Fibroblast of skin of right quadriceps (primary cell): ENCODE measurements at regions not wholly inside any gene's neighbourhood (a gene's known extent, or its start where the extent isn't known, plus 50 kb on each side); places are given as distances from the start of the nearest gene placed in this dataset.
"Not testable (repeated sequence)": the region's sequence is repeated elsewhere in the genome, so short reads cannot be mapped to it uniquely, and the experiment has no call there.

Experiments used
- DNase-seq: peaks from one replicate; pipeline ENCODE4 v3.0.0-alpha.2; 2013

- no peak for DNase-seq
Measured at GRCh38 chr18:70956554-70956953, 667.7 kb downstream of the SOCS6 start.

- DNase-seq, result no peak
Measured at GRCh38 chr18:70936160-70936559, 647.3 kb downstream of the SOCS6 start.

GRCh38 chr18:70931942-70932814 is 643.3 kb downstream of the SOCS6 start:
- peak; percentile 13 for DNase-seq

GRCh38 chr18:70920840-70921374 is 632.1 kb downstream of the SOCS6 start:
- no peak for DNase-seq

GRCh38 chr18:70907673-70908072 is 618.8 kb downstream of the SOCS6 start:
- DNase-seq, result no peak

DNA sequence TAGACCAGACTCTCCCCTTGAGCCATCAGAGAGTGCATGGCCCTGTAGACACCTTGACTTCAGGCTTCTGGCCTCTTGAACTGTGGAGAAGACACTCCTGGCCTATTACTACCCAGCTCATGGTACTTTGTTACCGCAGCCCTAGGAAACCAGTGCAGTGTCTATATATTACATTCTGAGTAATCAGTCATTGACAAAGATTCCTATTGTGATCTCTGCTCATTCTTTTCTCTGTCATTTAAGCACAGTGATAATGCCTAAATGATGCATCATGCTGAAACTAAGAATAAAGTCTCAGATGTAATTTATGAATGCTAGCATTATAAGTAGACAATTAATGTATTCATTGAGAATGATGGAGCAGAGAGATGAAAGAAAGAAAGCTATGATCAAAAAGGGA is 603.5 kb downstream of the SOCS6 start:
- no peak for DNase-seq

DNA sequence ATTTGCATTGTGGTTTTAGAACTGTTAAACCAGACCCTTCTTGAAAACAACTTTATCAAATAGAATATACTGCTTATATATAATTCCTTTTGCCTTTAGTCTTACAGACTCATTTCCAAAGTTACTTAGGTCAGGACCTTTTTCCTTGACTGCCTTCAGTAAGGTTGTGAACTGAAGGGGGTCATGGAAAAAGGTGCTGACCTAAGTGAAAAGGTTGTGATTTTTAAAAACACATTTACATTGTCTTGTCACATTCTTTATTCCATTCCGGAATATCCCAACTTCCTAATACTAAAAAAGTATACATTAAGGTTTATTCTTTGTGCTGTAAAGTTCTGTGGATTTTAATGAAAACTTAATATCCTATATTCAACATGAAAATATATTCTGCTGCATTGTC is 581.4 kb downstream of the SOCS6 start:
- no peak for DNase-seq

DNA sequence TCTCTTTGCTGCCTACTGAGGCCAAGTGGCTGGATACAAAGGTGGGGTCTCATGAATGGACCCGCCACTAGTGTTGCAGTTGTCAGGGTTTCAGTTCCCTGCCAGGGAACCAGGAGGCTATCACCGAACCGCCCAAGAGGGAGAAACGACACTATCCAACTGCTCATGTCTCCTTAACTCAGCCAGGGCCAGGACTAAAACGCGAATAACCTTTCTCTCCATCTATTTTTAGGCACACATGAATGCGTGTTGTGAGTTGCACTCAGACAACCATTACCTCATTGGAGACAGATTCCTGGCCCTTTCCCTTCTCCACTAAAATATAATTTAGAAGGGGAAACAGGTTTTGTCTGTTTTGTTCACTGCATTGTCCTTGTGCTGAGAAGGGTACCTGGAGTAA is 559.5 kb downstream of the SOCS6 start:
- no peak for DNase-seq

GRCh38 chr18:70840649-70841048 is 551.8 kb downstream of the SOCS6 start:
- no peak for DNase-seq

- no peak for DNase-seq
Measured at GRCh38 chr18:70827632-70828031, 538.8 kb downstream of the SOCS6 start.

DNA sequence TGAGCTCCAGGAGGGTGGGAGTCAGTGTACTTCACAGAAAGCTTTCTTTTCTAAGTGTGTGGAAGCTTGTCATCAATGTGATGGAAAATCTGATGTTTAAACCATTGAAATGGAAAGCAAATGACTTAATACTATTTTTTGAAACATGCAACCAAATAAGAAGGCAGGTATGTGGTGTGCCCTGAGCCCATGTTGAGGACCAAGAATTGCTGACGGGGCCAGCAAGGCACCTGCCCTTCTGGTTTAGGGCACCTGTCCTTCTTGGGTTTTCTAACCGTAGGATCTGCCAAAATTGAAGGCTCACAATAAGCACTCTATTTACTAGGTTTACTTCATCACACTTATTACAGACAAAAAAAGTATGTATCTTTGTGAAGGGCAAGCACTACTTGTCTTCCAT is 537.7 kb downstream of the SOCS6 start:
- no peak for DNase-seq

DNA sequence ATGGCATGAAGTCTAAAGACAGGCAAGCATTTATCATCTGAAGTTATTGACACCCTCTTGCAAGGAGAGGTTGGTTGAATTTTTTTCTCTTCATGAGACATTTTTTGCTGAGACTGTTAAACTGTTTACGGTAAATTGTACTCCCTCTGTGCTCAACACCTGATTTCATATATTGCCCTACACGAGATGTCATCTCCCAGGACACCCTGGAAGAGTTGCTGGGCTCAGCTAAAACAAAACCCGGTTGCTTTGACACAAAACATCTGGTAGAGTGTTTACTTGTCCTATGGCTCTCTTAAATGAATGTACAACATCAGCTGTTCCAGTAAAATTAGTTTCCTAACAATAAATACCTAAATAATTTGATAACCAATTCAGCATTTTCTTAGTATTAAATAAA is 533.8 kb downstream of the SOCS6 start:
- no peak for DNase-seq

DNA sequence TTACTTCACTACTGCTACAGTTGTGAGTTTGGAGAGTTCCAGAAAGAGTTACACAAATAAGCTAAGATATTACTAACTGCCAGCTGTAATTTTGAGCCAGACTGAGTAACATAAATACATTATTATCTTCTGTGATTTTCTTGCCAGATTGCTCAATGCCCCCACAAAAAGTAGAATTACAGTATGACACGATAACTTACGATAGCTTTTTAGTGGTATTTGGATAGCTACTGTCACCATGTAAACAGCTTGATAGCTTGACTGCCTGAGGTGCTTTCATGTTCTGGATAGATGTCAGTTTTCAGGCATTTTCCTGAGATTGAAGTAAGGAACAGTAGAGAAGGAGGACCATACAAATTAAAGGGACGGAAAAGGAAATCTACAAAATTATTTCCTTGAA is 533.3 kb downstream of the SOCS6 start:
- DNase-seq, result no peak

- DNase-seq, result no peak
Measured at GRCh38 chr18:70808481-70809056, 519.7 kb downstream of the SOCS6 start.

DNA sequence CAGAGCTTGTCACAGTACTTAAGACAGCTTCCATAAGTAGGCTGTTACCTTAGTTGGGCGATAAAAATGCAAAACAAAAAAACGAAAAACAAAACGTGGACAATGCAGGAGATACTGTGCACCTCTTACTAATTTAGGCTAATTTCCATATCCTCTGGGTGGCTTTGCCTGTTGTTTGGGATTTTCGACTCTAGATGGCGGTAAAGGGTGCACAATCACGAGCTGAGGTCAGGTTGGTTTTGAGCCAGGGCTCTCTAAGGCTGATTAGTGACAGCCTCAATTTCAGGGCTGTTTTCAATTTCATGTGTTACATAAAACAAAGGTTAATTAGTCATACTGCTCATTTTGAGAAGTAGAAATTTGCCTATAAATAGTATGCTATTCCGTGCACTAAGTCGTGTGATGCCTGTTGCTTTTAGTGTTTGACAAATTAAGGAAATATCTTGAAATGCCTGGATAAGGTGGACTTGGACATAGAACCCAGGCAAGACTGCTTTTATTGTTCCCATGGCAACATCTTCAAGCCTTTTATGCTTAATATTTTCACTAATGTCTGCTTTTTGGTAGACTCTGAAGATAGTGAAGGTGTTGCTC is 493.1 kb downstream of the SOCS6 start:
- peak; percentile 31 for DNase-seq

GRCh38 chr18:70766254-70766653 is 477.4 kb downstream of the SOCS6 start:
- not testable (repeated sequence) for DNase-seq

- no peak for DNase-seq
Measured at GRCh38 chr18:70762812-70763211, 474.0 kb downstream of the SOCS6 start.

DNA sequence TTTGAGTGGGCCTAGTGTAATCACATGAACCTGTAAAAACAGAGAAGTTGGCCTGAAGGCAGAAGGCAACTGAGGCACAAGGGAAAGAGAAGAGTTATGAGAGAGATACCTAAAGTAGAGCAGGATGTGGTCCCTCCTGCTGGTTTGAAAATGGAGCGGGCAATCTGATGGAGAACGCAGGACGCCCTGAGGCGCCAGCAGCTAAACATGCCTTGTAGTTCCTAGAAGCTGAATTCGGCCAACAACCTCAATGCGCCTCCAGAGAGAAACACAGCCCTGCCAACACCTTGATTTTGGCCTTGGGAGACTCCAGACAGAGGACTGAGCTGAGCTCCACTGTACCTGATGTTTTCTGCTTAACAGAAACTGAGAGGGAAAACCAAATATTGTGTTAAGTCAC is 469.9 kb downstream of the SOCS6 start:
- no peak for DNase-seq

DNA sequence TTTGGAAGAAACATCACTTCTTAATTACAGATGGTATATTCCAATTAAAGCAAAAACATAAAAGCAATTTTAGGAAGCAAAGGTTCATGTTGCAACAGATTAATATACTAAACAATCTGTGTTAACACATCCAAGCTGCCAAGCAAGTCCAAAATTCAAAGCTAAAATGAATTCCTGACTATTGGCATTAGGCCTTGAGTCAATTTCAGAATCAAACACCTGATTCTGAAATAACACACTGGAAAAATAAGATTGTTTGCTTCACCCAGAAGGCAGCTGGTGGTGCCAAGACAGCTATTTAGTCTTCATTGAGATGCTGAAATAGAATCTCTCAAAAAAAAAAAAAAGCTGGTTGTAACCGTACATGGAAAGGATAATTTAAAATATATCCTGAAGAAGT is 465.6 kb downstream of the SOCS6 start:
- no peak for DNase-seq

GRCh38 chr18:70732916-70733315 is 444.1 kb downstream of the SOCS6 start:
- DNase-seq, result no peak

DNA sequence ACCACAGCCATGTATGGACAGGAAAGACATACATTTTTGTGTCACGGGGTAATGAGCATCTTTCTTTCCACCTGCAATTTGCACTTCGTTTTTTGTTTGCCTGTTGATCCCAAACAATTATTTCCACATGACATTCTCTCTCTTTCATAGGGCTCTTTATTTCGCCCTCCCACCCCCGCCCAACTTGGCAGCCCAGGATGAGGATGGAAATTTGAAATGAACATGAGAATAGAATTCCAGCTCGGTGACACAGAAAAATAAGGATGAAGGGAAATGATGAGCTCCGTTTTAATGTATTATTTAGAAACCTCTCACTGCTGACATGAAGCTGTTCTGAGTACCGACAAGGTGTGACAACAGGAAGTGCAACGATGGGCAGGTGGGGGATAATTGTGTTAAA is 443.3 kb downstream of the SOCS6 start:
- no peak for DNase-seq

- DNase-seq, result no peak
Measured at GRCh38 chr18:70720607-70721006, 431.8 kb downstream of the SOCS6 start.

- no peak for DNase-seq
Measured at GRCh38 chr18:70709720-70710119, 420.9 kb downstream of the SOCS6 start.

- DNase-seq, result no peak
Measured at GRCh38 chr18:70709144-70709543, 420.3 kb downstream of the SOCS6 start.
